ENCODE measurements at regions not wholly inside any gene's neighbourhood (a gene's known extent, or its start where the extent isn't known, plus 50 kb on each side); places are given as distances from the start of the nearest gene placed in this dataset.
"Not testable (repeated sequence)": the region's sequence is repeated elsewhere in the genome, so short reads cannot be mapped to it uniquely, and the experiment has no call there.

- no peak for ATAC-seq
Observed at GRCh38 chr14:105911006-105911847, 384.8 kb downstream of the TMEM121 start.

DNA sequence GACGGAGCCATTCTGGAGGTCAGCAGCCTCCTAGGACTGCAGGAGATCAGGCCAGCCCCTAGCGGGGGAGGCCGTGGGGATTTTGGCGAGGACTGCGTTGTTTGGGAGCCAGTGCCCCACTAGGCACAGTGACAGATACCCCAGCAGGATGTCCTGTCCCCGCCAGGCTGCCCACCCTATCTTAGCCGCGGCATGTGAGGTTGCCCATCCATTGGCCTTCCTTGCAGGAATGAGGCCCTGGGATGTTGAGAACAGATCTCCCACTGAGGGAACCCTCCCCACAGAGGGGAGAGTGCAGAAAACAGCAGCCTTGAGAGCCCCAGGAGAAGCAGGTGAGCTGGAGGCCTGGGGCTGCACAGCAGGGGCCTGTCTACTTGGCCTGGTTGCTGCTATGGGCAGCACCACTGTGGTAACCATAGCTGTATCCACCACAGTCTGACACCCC, 385.5 kb downstream of the TMEM121 start:
- not testable (repeated sequence) for H3K27ac ChIP-seq
- peaks cover 0 to 48% of the 10 kb centered on the region in 2 donors for H3K27me3 ChIP-seq

More at GRCh38 chr14:105911006-105911847, 384.8 kb downstream of the TMEM121 start:
- H3K27me3 ChIP-seq: peaks cover 0 to 51% of the 10 kb centered on the region in 2 donors
- H3K4me1 ChIP-seq: no peaks in the 10 kb centered on the region
- no peak for TF ChIP-seq CTCF (IDR thresholded peaks at IDR 0.05)
- peak in 1 of 4 donors; percentile 57 for DNase-seq
- no peaks in the 10 kb centered on the region for H3K36me3 ChIP-seq
- no peak overlapping the region for H3K4me3 ChIP-seq
- intact Hi-C loops (cut with DNase I): no loop called here
- peaks cover 0 to 9% of the 10 kb centered on the region in 2 donors for H3K9me3 ChIP-seq
- H3K27ac ChIP-seq: no peak overlapping the region

GRCh38 chr14:105912641-105913180, 386.3 kb downstream of the TMEM121 start:
- peaks cover 0 to 15% of the 10 kb centered on the region in 2 donors for H3K9me3 ChIP-seq
- TF ChIP-seq CTCF (IDR thresholded peaks at IDR 0.05): no peak
- H3K27me3 ChIP-seq: peaks cover 0 to 43% of the 10 kb centered on the region in 2 donors
- H3K4me3 ChIP-seq: no peak overlapping the region
- ATAC-seq (no peak), DNase-seq (peak in 1 of 4 donors; percentile 49)
- H3K4me1 ChIP-seq: no peaks in the 10 kb centered on the region
- intact Hi-C loops (cut with DNase I): no loop called here
- no peak overlapping the region for H3K27ac ChIP-seq
- H3K36me3 ChIP-seq: no peaks in the 10 kb centered on the region

More for the DNA sequence above, 385.5 kb downstream of the TMEM121 start:
- H3K36me3 ChIP-seq; intact Hi-C loops (cut with DNase I); DNase-seq; H3K4me1 ChIP-seq; H3K4me3 ChIP-seq; ATAC-seq: not testable (repeated sequence)
- H3K9me3 ChIP-seq: peaks cover 0 to 15% of the 10 kb centered on the region in 2 donors

DNA sequence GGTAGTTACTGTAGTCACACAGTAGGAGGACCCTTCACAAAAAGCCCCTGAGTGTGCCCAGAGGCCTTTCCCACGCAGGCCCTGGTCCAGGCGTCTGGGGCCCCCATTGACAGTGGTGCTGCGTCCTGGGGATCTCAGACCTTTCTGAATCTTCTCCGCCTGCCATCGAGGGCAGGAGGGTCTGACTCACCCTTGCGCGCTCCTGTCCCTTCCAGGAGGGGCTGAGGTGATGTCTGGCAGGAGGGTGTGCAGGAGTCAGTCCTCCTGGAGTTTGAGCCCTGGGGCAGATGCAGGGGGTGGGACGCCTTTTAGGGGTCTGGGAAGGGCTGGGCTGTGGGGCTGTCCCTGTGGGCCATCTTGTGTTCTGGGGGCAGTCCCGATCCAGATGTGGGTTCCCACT, 386.8 kb downstream of the TMEM121 start:
- DNase-seq: peak in 1 of 4 donors; percentile 67
- no peaks in the 10 kb centered on the region for H3K36me3 ChIP-seq
- no peak for TF ChIP-seq CTCF (IDR thresholded peaks at IDR 0.05)
- H3K9me3 ChIP-seq: peaks cover 0 to 15% of the 10 kb centered on the region in 2 donors
- no peak for ATAC-seq
- H3K4me3 ChIP-seq: no peak overlapping the region
- no peaks in the 10 kb centered on the region for H3K4me1 ChIP-seq
- intact Hi-C loops (cut with DNase I): no loop called here
- no peak overlapping the region for H3K27ac ChIP-seq
- peaks cover 0 to 45% of the 10 kb centered on the region in 2 donors for H3K27me3 ChIP-seq

- H3K4me3 ChIP-seq: no peak overlapping the region
- ATAC-seq (no peak), DNase-seq (peak in 1 of 4 donors; percentile 58)
- H3K27ac ChIP-seq: no peak overlapping the region
- H3K4me1 ChIP-seq: no peaks in the 10 kb centered on the region
- H3K27me3 ChIP-seq: peaks cover 0 to 39% of the 10 kb centered on the region in 2 donors
- no peak for TF ChIP-seq CTCF (IDR thresholded peaks at IDR 0.05)
- H3K36me3 ChIP-seq: no peaks in the 10 kb centered on the region
- intact Hi-C loops (cut with DNase I): no loop called here
- peaks cover 0 to 15% of the 10 kb centered on the region in 2 donors for H3K9me3 ChIP-seq
Observed at GRCh38 chr14:105913861-105914260, 387.5 kb downstream of the TMEM121 start.

- H3K36me3 ChIP-seq; DNase-seq; H3K27ac ChIP-seq; ATAC-seq; H3K4me3 ChIP-seq; intact Hi-C loops (cut with DNase I); H3K4me1 ChIP-seq: not testable (repeated sequence)
- peaks cover 0 to 34% of the 10 kb centered on the region in 2 donors for H3K27me3 ChIP-seq
- H3K9me3 ChIP-seq: peaks cover 0 to 15% of the 10 kb centered on the region in 2 donors
Observed at GRCh38 chr14:105914281-105914680, 387.9 kb downstream of the TMEM121 start.

All from left lung (tissue), 4 donors.